NCI-H2107 treated with DMSO at 0.1 percent for 48 hours (cell line): ENCODE measurements at regions not wholly inside any gene's neighbourhood (a gene's known extent, or its start where the extent isn't known, plus 50 kb on each side); places are given as distances from the start of the nearest gene placed in this dataset.
A peak's percentile ranks its signal among the peaks of the same experiment; 100 is the strongest.

ENCODE experiments used
- DNase-seq: peaks from one replicate; lab custom pipeline; 2025; ENCODE audit not compliant: unreplicated experiment; lab: John Stamatoyannopoulos, UW

DNA sequence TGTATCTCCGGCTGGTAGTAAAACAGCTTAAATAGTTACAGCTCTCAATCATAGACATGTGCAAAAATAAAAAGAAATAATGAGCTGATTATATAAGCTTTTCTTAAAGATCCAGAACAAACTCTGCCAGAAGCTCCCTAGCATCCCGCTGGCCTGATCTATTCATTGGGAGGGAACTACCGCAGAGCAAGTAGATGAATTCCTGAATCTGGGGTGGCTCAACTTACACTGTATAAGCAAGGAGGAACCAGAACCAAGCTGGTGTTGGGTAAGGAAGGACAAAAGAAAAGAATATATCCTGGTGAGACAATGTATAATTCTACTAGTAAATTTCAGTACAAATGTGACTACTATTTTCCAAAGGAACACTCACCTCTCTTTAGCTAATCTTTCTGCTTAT is 1122.2 kb downstream of the OLFM4 start:
- no peak for DNase-seq

DNA sequence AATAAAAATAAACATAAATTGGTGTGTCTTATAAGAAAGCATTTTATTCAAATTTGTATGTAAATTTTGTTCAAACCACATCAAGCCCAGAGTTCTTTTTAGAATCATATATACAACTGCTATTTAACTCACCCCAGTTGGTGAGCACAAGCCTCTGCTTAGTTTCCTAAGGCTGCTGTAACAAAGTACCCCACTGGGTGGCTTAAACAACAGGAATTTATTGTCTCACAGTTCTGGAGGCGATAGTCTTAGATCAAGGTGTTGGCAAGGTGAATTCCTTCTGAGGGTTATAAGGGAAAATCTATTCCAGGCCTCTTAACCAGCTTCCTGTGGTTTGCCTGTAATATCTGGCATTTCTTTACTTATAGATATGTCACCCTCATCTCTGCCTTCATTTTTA is 1133.5 kb downstream of the OLFM4 start:
- no peak for DNase-seq

DNA sequence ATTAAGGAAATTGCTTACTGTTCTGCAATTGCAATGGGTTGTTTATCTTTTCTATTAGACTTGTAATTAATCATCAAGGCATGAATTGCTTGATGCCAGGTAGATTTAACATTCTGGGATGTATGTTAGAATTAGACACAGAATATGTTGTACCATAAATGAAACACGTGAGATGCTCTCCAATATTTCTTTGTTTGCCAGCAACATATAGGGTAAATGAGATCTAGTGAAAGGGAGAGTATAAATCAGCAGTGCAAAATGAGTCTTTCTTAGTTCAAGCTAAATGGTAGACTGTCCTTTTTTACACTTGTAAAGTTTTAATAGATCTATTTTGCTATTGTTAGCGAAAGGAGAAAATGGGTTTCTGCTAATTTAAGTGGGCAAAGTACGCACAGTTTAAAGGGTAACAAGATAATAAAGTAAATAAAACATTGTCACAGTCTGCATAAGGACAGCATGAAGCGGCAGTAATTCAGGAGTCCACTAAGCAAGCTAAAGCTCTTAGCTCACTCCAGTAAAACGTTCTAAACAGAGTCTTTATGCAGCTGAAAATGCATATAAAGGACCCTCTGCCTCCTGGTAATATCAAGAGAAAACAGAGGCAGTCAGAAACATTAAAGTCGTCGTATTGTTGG is 1137.1 kb downstream of the OLFM4 start:
- DNase-seq: peak; percentile 1

DNA sequence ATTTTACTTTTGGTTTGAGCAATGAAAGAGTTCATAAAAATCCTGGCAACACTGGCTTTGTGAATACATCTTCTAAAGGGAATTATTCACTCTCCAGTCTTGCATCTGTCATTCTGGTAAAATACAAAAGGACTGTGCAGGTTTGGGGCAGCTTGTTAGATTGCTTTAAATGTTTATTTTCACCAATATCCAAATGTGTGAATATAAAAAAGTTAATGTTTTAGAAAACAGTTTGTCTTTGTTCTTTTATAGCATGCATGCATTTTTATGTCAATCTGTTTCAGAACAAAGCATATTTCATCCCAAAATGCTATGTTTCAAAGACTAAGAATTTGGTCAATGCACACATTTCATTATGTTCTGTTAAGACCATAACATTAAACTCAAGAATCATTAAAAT is 1145.4 kb downstream of the OLFM4 start:
- DNase-seq: no peak

DNA sequence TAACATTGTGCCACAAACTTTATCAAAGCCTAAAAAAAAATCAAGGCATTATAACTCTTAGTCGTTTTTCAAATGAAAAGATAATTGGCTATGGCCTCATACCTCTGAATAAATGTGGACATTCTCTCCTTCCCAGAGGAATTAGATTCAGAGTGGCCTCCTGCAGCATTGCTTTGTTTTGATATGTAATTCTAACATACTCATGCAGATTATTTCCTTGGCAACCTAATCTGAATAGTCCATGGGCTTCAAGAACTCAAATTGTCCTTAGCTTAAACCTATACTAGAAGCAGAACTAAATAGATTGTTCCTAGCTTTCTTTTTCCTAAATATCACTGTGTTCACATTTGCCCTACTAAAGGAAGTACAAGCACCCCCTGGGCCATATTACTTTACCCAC is 1146.9 kb downstream of the OLFM4 start:
- DNase-seq: no peak

DNA sequence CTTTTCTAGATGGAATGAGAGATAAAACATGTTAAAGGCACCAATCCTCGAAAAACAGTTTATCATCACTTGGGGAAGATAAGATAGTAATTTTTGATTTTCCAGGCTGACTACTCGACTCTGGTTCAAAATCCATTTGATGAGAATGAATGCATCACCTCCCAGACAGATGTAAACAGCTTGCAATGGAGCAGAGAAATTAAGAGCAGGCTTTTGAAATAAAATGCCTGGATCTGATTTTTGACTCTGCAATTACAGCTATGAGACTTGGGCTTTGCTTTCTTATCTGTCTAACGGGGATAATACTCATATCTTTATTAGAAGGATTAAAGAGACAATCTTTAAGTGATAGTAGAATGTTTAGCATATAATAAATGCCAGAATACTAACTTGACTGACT is 1148.9 kb downstream of the OLFM4 start:
- DNase-seq: no peak

DNA sequence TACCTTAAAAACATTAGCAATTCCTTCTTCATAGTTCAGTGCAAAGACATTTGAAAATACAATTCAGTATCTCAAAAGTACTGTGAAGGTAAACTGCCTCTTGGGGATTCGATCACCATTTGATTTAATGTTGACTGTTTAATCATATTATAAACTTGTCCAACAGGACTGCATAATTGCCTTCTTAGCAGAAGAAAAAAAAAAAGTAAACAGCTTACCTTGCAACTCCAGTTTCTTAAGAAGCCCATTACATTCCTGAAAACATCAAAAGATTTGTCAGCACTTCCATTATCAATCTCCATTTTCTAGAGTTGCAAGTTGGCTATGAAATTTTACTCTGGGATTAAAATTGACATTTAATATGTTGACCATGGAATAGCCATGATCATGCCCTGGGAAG is 1154.6 kb downstream of the OLFM4 start:
- DNase-seq: no peak

DNA sequence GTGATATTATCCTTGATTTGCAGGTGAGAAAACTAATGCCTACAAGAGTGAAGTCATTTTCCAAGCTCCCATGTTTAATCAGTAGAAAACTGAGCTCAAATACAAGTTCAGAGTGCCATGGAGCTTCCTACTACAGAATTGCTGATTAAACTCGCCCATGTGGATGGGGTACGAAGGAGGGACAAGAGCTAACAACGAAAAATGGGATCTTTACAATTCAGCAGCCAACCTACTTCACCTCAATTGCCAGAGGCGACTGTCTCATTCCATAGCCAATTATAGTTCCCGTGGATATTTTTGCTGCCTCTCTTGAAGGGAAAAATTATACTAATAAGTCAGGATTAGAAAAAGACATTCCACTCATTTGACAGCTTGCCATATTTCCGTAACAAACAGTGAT is 1155.1 kb downstream of the OLFM4 start:
- no peak for DNase-seq

DNA sequence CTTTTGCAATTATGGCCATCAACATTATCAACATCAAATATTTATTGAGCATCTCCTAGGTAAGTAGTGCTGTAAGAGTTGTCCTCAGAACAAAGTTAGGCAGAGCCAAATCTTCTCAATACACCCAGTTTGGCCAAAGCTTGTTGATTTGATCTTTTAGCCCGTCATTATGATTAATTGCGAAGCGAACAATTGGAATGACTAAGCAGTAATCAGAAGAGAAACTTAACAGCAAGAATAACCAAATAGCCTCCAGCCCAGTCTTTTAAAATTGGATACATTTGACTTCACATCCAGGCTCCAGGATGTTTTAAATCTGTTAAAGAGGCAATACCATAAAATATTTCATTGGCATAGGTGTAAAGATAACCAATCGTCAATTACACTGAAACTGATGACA is 1156.0 kb downstream of the OLFM4 start:
- DNase-seq: no peak

DNA sequence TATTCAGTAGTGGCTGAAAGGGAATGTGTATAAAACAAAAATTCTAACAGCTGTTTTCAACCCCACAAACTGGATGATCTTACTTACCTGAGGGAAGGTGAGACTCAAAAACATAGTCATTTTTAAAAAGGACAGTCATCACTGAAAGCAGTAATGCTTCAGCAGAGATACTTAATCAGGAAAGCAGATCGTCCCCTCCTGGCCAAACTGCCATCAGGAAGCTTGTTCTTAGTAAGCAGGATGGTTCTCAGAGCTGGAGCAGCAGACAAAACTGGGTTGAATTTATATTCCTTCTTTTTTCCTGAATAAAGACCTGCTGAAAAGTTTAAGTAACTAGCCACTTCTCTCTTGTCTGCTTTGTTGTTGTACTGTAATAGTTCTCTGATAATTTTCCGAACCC is 1156.5 kb downstream of the OLFM4 start:
- no peak for DNase-seq

DNA sequence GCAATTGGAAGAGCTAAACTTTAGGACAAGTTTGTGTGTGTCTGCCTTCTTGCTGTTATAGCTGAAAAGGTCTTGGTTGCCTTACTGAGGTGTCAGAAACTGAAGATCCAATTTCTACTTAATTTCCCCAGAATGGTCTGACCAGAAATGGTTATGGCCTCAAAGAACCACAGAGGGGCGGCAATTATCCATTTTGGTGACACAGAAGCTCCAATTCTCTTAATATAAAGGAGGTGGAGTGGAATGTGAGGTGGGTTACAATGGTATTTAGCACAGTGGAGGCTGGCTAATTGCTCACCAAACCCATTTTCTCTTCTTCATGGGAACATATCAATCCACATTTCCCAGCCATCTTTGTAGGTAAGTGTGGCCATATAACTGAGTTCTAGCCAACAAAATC is 1157.2 kb downstream of the OLFM4 start:
- peak; percentile 12 for DNase-seq

DNA sequence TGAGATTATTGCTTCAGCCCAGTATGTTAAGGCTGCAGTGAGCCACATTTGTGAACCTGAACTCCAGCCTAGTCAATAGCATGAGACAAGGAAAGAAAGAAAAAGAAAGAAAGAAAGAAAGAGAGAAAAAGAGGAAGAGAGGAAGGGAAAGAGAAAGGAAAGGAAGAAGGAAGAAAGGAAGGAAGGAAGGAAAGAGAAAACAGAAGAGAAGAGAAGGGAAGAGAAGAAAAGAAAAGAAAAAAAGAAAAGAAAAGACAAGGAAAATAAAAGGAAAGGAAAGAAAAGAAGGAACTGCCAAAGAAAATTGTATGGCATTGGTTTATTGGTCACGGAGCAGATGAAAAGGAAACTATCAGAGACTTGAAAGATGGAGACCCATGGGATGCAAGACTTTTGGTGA is 1158.8 kb downstream of the OLFM4 start:
- DNase-seq: no peak

DNA sequence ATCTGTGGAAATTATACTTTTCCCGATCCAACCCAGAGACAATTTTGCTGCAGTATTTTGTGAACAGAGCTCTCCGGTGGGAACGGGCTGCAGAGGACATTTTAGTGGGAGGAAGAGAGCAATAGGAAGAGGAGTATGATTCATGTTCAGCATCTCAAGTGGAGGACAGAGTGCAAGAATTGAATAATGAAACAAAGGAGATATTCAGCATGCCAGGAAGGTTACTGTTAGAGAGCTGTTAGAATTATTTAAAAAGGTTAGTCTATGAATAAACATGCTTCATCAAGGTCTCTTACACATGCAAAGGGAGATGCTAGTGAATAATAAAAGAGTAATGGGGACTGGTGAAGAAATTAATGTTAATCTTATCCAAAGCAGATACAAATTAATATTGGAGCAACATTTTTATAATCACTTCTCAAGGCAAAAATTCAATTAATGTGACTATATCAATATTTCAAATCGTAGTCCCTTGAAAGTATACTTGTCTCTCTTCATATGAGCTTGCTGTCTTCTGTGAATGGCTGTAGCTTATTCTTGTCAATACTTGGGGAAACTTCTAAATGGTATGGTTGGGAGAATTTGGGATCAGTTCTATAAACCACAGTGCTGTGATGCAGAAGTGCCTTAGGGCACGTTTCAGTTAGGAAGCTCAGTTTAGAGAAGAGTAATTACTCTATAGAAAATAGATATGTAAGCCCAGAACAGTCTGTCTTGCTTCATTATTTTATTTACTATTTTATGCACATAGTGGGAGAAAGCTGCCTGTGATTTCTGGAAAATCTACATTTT is 1165.8 kb downstream of the OLFM4 start:
- no peak for DNase-seq

DNA sequence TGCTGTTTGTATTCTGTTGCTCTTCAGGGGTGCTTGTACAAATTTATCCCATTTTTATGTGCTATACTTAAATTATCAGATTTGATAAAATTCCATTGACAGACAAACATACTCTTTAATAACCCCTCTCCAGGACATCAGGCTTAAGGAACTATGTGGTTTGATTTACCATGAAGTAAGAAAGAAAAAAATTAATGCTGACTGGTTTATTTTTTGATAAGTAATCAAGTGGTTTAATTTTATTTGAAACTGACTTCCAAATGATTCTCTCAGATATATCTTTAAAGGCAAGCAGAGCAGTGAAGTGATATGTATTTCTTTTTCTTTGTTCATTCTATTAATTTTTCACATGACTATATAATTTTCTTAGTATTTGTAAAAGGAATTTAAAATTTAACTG is 1168.1 kb downstream of the OLFM4 start:
- DNase-seq: no peak

DNA sequence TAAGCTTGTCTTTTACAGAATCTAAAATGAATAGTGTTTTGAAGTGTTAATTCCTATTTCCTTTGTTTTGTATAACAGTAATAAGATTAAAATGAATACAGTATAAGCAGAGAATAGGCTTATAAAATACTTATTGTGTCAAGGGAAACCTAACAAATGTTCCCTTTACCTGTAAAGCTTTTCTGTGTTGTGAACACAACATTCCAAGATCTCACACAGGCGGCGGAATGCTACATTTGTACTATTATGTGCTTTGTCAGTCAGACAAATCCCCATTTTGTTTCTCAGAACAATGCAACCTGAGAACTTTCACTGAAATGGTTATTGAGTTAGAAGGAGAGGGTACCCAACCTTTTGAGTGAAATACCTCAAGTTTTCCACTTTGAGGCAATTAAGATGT is 1170.3 kb downstream of the OLFM4 start:
- no peak for DNase-seq

DNA sequence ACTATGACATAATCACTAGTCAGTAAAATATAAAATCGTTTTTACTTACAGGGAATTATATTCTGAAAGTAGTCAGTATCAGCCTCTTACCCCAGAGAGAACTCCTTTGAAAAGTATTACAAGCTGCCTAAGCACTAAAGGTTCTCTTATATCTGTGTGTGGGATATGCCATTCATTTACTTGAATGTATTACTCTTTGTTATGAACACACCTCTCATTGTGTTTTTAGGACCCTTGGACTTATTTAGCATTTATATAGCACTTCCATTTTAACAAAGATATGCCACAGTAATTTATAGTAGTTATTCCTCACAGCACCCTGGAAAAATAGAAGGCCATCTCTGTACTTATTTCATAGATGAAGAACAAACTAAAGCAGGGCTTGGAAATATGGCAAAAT is 1178.0 kb downstream of the OLFM4 start:
- DNase-seq: no peak

DNA sequence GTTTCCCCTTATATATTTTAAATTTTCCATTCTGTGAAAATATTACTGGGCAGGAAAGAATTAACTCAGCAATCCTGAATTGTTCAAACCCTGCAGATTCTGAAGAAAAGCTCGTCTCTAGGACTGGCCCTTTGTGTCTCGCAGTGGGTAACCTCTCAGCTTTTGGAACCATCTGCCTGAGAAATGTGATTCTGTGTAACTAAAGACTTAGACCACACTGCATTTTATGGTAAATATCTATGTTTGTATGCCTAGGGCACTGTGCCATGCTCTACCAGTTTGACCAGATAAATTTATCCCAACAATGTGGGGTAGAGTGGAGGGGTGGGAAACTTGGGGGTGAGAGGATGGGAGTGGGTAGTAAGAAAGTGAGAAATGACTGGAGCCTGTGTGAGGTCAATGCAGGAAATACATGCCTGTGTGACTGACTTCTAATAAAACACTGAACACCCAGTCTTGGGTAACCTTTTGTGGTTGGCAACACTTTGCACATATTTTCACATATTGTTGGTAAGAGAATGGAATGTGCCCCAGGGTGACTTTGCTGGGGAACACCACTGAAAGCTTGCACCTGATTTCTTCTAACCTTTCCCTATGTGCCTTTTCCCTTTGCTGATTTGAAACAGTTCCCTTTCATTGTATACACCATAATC is 1181.9 kb downstream of the OLFM4 start:
- no peak for DNase-seq

DNA sequence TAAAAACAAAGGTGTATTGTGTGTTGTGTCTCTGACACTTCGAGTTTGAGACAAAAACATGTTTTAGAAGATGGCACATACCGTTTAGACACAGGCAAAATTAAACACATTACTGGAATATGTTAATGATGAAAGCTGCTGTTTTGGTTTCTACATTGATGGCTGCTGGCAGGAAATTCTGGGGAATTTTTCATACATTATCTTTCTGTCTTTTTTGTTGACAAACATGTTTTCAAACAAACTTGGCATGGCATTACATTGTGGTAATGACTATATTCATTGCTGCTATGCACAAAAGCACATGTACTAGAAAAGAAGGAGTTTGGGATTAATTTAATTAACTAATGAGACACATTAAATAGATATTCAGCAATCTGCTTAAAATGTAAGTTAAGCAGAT is 1187.6 kb downstream of the OLFM4 start:
- DNase-seq: no peak

DNA sequence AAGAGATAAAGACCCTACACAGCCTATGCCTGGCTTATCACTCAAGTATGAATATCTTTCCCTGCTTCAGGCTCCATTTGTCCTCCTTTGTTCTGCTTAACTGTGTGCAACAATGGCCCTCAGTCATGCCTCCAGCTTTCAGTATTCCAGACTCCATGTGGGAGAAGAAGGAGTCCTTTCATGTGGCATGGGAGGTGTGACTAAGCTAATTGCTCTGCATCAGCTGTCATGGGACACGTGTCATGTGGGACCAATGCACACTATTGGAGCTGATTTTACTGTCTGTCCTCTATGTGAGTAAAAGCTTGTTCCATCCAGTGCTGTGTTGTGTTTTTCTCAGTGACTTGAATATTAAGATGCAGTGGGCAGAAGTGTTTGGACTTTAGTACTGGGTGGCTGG is 1198.3 kb downstream of the OLFM4 start:
- DNase-seq: no peak

DNA sequence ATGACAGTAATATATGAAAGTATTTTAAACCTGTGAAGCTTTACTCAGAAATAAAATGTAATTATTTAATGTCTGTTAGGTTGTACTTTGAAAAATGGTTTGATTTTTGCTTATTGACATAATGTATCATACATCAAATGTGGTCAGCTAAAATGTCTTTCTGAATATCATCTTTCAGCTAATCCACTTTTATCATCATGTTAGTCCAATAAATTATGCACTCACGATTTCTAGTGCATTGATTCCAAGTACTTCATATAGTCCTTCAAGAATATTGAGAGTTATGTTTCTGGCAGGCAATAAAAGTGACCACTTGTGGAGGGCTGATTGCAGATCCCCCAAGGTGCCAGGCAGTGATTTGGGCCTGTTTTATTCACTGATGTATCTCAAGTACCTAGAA is 1204.1 kb downstream of the OLFM4 start:
- DNase-seq: peak; percentile 35

DNA sequence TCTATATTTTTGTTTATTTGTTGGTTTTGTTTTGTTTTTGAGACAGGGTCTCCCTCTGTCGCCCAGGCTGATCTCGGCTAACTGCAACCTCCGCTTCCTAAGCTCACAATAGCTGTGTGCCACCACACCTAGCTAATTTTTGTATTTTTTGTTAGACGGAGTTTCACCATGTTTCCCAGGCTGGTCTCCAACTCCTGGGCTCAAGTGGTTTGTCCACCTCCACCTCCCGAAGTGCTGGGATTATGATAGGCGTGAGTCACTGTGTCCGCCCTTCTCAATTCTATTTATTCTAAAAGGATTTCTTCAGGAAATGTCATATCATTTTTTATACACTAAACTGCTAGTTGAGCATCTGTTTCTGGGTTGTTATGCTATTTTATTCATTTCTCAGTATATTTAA is 1206.0 kb downstream of the OLFM4 start:
- no peak for DNase-seq

DNA sequence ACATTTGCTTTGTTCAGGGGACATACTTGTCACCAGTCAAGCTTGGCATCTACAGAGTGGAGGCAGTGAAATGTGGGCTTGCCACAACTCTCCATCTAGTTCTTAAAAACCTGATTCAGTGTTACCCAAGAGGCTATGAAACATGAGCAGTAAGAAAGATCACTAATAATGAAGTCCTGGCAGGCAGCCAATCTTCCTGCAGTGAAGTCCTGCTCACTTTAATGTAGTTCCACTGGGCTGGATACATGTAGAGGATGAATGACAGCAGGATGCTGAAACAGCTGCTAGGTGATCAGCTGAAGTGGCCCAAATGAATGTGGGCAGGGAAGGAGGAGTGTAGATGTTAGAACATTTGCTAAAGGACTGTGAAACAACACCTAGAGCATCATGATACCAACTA is 1213.1 kb downstream of the OLFM4 start:
- peak; percentile 92 for DNase-seq
